Neural cell (in vitro differentiated cells): ENCODE measurements at regions not wholly inside any gene's neighbourhood (a gene's known extent, or its start where the extent isn't known, plus 50 kb on each side); places are given as distances from the start of the nearest gene placed in this dataset.

Experiments used
- H2AFZ ChIP-seq: fragments of 200-600, 300-800 bp; sonication (generic), shearing (Covaris generic); 2 replicates; pipeline ENCODE4 v1.6.0; 2014; ENCODE audit warnings: low read depth, mild to moderate bottlenecking, antibody characterized with exemption, low read length, moderate library complexity
- H3F3A ChIP-seq: fragments of 200-600 bp; shearing (Covaris generic); 2 replicates; pipeline ENCODE4 v1.6.1; 2016; ENCODE audit warnings: mild to moderate bottlenecking, moderate library complexity, mixed read lengths, antibody characterized with exemption, low read length; ENCODE audit not compliant: insufficient read depth, poor library complexity, severe bottlenecking
- H3K27ac ChIP-seq: fragments of 200-600, 300-800 bp; sonication (generic), shearing (Covaris generic); 2 replicates; pipeline ENCODE4 v1.5.1; 2014; ENCODE audit warnings: mild to moderate bottlenecking, low read length, moderate library complexity
- H3K27me3 ChIP-seq: fragments of 300-800, 200-600 bp; sonication (generic), shearing (Covaris generic); 2 replicates; pipeline ENCODE4 v1.6.0; 2014; ENCODE audit warnings: mild to moderate bottlenecking, low read depth, low read length, moderate library complexity; ENCODE audit not compliant: insufficient read depth
- H3K36me3 ChIP-seq: fragments of 300-800, 200-600 bp; sonication (generic), shearing (Covaris generic); 2 replicates; pipeline ENCODE4 v1.5.1; 2014; ENCODE audit warnings: mild to moderate bottlenecking, antibody characterized with exemption, low read length, moderate library complexity; ENCODE audit not compliant: insufficient read depth
- H3K4me2 ChIP-seq: fragments of 300-800, 200-600 bp; sonication (generic), shearing (Covaris generic); 2 replicates; pipeline ENCODE4 v1.6.0; 2014; ENCODE audit warnings: mild to moderate bottlenecking, low read length
- H3K4me3 ChIP-seq: fragments of 300-800, 200-600 bp; sonication (generic), shearing (Covaris generic); 2 replicates; pipeline ENCODE4 v1.5.1; 2014; ENCODE audit warnings: mild to moderate bottlenecking, low read length, moderate library complexity
- H3K79me2 ChIP-seq: fragments of 200-600 bp; shearing (Covaris generic); replicated peaks from 2 replicates; pipeline ENCODE4 v1.6.0; 2014; ENCODE audit warnings: mild to moderate bottlenecking, low read length, moderate library complexity; ENCODE audit not compliant: insufficient read depth
- H3K9ac ChIP-seq: fragments of 300-800, 200-600 bp; sonication (generic), shearing (Covaris generic); 2 replicates; pipeline ENCODE4 v1.6.1; 2016; ENCODE audit warnings: mild to moderate bottlenecking, low read length, mixed read lengths
- H3K9me2 ChIP-seq: fragments of 200-600 bp; shearing (Covaris generic); 2 replicates; pipeline ENCODE4 v1.6.1; 2016; ENCODE audit warnings: mild to moderate bottlenecking, low read length, mixed read lengths; ENCODE audit not compliant: insufficient read depth
- H3K9me3 ChIP-seq: fragments of 200-600, 300-800 bp; sonication (generic), shearing (Covaris generic); 2 replicates; pipeline ENCODE4 v1.6.1; 2016; ENCODE audit warnings: mild to moderate bottlenecking, mixed run types, low read length, moderate library complexity, mixed read lengths
- H4K20me1 ChIP-seq: fragments of 200-600 bp; shearing (Covaris generic); 2 replicates; pipeline ENCODE4 v1.6.1; 2016; ENCODE audit warnings: mild to moderate bottlenecking, mixed run types; ENCODE audit not compliant: insufficient read depth
- EP300 ChIP-seq: fragments of 450-650 bp; conservative IDR thresholded peaks from 2 replicates; pipeline ENCODE4 v1.6.1; 2014; ENCODE audit warnings: antibody characterized with exemption, mild to moderate bottlenecking, moderate library complexity; ENCODE audit not compliant: poor library complexity, severe bottlenecking
- EZH2 ChIP-seq: fragments of 200-600, 300-800 bp; shearing (Covaris generic), sonication (generic); IDR thresholded peaks from 2 replicates; pipeline ENCODE4 v1.6.1; 2014; ENCODE audit warnings: antibody characterized with exemption, low read length, borderline replicate concordance, mild to moderate bottlenecking; ENCODE audit not compliant: insufficient read depth, poor library complexity, severe bottlenecking
- MXI1 ChIP-seq: fragments of 450-650 bp; conservative IDR thresholded peaks from 2 replicates; pipeline ENCODE4 v1.6.1; 2014; ENCODE audit warnings: antibody characterized with exemption, mild to moderate bottlenecking; ENCODE audit not compliant: poor library complexity, severe bottlenecking
- POLR2AphosphoS5 ChIP-seq: IDR thresholded peaks from 2 replicates; pipeline ENCODE4 v1.6.1; 2012
- RAD21 ChIP-seq: fragments of 450-650 bp; conservative IDR thresholded peaks from 2 replicates; pipeline ENCODE4 v1.6.1; 2014; ENCODE audit warnings: antibody characterized with exemption, mild to moderate bottlenecking, moderate library complexity
- SMC3 ChIP-seq: fragments of 450-650 bp; conservative IDR thresholded peaks from 2 replicates; pipeline ENCODE4 v1.6.1; 2014; ENCODE audit warnings: antibody characterized with exemption, mild to moderate bottlenecking, moderate library complexity; ENCODE audit not compliant: poor library complexity
- TAF1 ChIP-seq: IDR thresholded peaks from 2 replicates; pipeline ENCODE4 v1.6.1; 2012; ENCODE audit warnings: low read depth
- TF ChIP-seq, protein P1 (sequence below): IDR thresholded peaks from 2 replicates; pipeline ENCODE4 v1.6.1; 2012; ENCODE audit warnings: borderline replicate concordance
- TF ChIP-seq, protein P2 (sequence below): fragments of 450-650 bp; IDR thresholded peaks from 2 replicates; pipeline ENCODE4 v1.5.1; 2014; ENCODE audit warnings: antibody characterized with exemption, mild to moderate bottlenecking, moderate library complexity; ENCODE audit not compliant: poor library complexity, severe bottlenecking

DNA sequence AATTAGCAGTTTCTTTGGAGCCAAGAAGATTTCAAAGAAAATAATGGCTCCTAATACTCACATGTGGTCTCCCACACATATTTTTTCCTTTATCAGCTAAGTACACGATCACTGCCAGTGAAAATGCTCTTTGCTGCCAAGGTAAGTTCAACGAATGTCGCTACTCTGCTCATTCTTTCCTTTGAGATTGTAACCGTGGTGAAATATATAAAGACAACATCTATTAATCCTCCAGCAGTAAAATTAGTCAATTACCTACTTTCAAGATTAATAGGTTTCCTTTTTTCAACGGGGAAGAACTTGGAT lies 672.2 kb downstream of the GATA3 start:
- Histone ChIP-seq H3K9me3 (no peaks in the 10 kb centered on the region), H4K20me1 (no peaks in the 10 kb centered on the region), H3F3A (no peaks in the 10 kb centered on the region), H2AFZ (no peak overlapping the region), H3K9ac (no peak overlapping the region), H3K4me3 (no peak overlapping the region), H3K36me3 (no peaks in the 10 kb centered on the region), H3K27me3 (no peaks in the 10 kb centered on the region), H3K27ac (no peak overlapping the region), H3K79me2 (no peaks in the 10 kb centered on the region), H3K9me2 (no peaks in the 10 kb centered on the region), H3K4me2 (no peak overlapping the region)
- TF ChIP-seq MXI1 (no peak), EZH2 (no peak), TAF1 (no peak), EP300 (no peak), SMC3 (no peak), RAD21 (no peak), POLR2AphosphoS5 (no peak)
- TF ChIP-seq, protein P1, sequence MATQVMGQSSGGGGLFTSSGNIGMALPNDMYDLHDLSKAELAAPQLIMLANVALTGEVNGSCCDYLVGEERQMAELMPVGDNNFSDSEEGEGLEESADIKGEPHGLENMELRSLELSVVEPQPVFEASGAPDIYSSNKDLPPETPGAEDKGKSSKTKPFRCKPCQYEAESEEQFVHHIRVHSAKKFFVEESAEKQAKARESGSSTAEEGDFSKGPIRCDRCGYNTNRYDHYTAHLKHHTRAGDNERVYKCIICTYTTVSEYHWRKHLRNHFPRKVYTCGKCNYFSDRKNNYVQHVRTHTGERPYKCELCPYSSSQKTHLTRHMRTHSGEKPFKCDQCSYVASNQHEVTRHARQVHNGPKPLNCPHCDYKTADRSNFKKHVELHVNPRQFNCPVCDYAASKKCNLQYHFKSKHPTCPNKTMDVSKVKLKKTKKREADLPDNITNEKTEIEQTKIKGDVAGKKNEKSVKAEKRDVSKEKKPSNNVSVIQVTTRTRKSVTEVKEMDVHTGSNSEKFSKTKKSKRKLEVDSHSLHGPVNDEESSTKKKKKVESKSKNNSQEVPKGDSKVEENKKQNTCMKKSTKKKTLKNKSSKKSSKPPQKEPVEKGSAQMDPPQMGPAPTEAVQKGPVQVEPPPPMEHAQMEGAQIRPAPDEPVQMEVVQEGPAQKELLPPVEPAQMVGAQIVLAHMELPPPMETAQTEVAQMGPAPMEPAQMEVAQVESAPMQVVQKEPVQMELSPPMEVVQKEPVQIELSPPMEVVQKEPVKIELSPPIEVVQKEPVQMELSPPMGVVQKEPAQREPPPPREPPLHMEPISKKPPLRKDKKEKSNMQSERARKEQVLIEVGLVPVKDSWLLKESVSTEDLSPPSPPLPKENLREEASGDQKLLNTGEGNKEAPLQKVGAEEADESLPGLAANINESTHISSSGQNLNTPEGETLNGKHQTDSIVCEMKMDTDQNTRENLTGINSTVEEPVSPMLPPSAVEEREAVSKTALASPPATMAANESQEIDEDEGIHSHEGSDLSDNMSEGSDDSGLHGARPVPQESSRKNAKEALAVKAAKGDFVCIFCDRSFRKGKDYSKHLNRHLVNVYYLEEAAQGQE, result no peak
- TF ChIP-seq, protein P2, sequence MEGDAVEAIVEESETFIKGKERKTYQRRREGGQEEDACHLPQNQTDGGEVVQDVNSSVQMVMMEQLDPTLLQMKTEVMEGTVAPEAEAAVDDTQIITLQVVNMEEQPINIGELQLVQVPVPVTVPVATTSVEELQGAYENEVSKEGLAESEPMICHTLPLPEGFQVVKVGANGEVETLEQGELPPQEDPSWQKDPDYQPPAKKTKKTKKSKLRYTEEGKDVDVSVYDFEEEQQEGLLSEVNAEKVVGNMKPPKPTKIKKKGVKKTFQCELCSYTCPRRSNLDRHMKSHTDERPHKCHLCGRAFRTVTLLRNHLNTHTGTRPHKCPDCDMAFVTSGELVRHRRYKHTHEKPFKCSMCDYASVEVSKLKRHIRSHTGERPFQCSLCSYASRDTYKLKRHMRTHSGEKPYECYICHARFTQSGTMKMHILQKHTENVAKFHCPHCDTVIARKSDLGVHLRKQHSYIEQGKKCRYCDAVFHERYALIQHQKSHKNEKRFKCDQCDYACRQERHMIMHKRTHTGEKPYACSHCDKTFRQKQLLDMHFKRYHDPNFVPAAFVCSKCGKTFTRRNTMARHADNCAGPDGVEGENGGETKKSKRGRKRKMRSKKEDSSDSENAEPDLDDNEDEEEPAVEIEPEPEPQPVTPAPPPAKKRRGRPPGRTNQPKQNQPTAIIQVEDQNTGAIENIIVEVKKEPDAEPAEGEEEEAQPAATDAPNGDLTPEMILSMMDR, result no peak

DNA sequence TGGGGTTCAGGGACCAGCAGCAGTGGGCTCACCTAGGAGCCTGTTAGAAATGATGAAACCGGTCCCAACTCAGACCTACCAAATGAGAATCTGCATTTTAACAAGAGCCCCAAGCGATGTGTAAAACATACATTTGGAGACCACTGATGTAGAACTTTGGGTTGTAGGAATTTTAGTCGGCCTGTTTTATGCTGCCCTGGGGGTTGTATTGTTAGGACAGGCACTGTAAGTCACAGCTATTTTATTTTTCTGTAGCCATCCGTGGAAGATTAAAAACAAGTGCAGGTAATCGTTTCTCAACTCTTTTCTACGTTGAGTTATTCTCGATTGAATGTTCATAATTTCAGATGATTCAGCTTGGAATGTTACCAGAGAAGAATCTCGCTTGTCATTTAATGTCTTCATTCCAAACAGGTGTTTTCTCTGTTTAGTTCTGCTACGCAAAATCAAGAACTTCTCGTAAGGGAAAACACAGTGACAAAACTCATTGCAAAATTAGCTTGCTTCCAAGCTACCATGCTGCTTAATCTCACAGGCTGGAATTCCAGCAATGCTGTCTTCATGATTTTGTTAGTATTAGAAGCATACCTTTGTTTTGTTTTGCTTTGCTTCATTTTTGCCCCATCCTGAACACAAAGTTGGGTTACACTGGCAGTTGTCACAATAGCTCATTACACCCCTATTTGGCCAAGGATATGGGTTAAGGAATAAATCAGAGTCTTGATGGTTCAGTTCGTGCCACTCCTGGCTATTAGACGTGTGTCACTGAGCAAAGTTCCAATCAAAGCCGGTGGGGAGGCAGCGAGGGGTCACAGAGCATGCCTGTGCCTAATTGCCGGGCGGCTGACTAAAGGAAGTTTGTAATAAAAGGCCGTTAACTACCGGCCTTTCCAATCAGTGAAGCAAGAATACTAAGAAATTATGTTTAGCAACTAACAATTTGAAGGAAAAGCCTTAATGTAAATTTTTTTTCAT lies 676.9 kb downstream of the GATA3 start:
- Histone ChIP-seq H3K27ac (no peak overlapping the region), H3K9me2 (no peaks in the 10 kb centered on the region), H3K9me3 (no peaks in the 10 kb centered on the region), H3K79me2 (no peaks in the 10 kb centered on the region), H3K36me3 (no peaks in the 10 kb centered on the region), H2AFZ (no peak overlapping the region), H3K4me2 (no peak overlapping the region), H3K9ac (no peak overlapping the region), H3K4me3 (no peak overlapping the region), H3F3A (no peaks in the 10 kb centered on the region), H4K20me1 (no peaks in the 10 kb centered on the region), H3K27me3 (no peaks in the 10 kb centered on the region)
- TF ChIP-seq, protein P1, result no peak
- TF ChIP-seq EP300 (no peak), POLR2AphosphoS5 (no peak), EZH2 (no peak), TAF1 (no peak)
- TF ChIP-seq, protein P2, result no peak
